ENCODE measurements at regions not wholly inside any gene's neighbourhood (a gene's known extent, or its start where the extent isn't known, plus 50 kb on each side); places are given as distances from the start of the nearest gene placed in this dataset.

DNA sequence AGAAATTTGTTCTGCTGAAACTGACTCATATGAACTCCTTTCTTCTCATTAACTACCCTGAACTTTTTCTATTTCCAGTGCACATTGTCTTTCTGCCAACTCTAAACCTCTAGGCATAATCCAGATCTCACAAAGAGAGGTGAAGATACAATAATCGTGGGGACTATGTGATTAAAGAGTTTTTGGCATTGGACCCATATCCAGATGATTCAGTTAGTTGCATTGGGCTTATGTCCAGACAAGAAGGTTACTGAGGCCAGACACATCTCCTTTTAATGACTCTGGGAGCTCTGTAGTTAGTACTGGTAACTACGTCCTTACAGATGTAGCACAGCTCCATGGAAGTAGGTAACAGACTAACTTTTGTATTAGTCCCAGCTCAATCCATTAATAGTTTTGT, 273.0 kb downstream of the CASP12 start:
- no peak overlapping the region for H3K23ac ChIP-seq (ENCODE audit: low read depth, low read length)
- no peaks in the 10 kb centered on the region for H4K20me1 ChIP-seq (ENCODE audit: insufficient read depth, low read length)
- H4K91ac ChIP-seq (ENCODE audit: insufficient read depth, low read depth, low read length), result no peak overlapping the region
- no peak overlapping the region; the same call in 1 of the 2 replicates for H3K14ac ChIP-seq (replicated peaks; ENCODE audit: low read depth, low read length)
- H4K5ac ChIP-seq (ENCODE audit: low read depth, low read length), result no peak overlapping the region
- H3K9me1 ChIP-seq (ENCODE audit: insufficient read depth, low read length), result no peaks in the 10 kb centered on the region
- intact Hi-C loops (cut with micrococcal nuclease) (no loop called here), in situ Hi-C loops (cut with MboI; ENCODE audit: low sequenced_read_pairs) (no loop called here), dilution Hi-C loops (cut with HindIII; ENCODE audit: low sequenced_read_pairs, unreplicated experiment) (no loop called here)
- no peak overlapping the region for H2BK5ac ChIP-seq (ENCODE audit: low read depth, low read length, poor library complexity, severe bottlenecking)
- H2BK120ac ChIP-seq (ENCODE audit: low read depth, low read length), result peak overlapping the region; percentile 19; the same call in 1 of the 2 replicates
- H3K27me3 ChIP-seq (ENCODE audit: control insufficient read depth, insufficient read depth, low read length), result no peaks in the 10 kb centered on the region
- no peak overlapping the region for H3K4me2 ChIP-seq (ENCODE audit: low read depth, low read length)
- H2AFZ ChIP-seq (replicated peaks; ENCODE audit: low read length, poor library complexity), result no peak overlapping the region
- no peak overlapping the region for H3K27ac ChIP-seq (ENCODE audit: insufficient read depth, low read length)
- no peak overlapping the region for H3K4me3 ChIP-seq (ENCODE audit: insufficient read depth, low read depth, low read length)
- peak overlapping the region; percentile 55; the same call in 1 of the 2 replicates for H2BK20ac ChIP-seq (ENCODE audit: low read depth, low read length)
- TF ChIP-seq NFE2L2 (IDR thresholded peaks at IDR 0.05; ENCODE audit: low read depth, low read length), result no peak
- TF ChIP-seq CHD1 (IDR thresholded peaks at IDR 0.05; ENCODE audit: low read depth, low read length), result no peak
- TF ChIP-seq RFX5 (IDR thresholded peaks at IDR 0.05; ENCODE audit: low read depth, low read length), result no peak
- no peak for TF ChIP-seq USF2 (IDR thresholded peaks at IDR 0.05; ENCODE audit: low read depth, low read length)
- TF ChIP-seq FOS (IDR thresholded peaks at IDR 0.05; ENCODE audit: low read depth, low read length), result no peak
- TF ChIP-seq SMC3 (IDR thresholded peaks at IDR 0.05; ENCODE audit: low read depth, low read length), result no peak
- TF ChIP-seq RAD21 (IDR thresholded peaks at IDR 0.05; ENCODE audit: low read length), result no peak
- TF ChIP-seq, protein P1, sequence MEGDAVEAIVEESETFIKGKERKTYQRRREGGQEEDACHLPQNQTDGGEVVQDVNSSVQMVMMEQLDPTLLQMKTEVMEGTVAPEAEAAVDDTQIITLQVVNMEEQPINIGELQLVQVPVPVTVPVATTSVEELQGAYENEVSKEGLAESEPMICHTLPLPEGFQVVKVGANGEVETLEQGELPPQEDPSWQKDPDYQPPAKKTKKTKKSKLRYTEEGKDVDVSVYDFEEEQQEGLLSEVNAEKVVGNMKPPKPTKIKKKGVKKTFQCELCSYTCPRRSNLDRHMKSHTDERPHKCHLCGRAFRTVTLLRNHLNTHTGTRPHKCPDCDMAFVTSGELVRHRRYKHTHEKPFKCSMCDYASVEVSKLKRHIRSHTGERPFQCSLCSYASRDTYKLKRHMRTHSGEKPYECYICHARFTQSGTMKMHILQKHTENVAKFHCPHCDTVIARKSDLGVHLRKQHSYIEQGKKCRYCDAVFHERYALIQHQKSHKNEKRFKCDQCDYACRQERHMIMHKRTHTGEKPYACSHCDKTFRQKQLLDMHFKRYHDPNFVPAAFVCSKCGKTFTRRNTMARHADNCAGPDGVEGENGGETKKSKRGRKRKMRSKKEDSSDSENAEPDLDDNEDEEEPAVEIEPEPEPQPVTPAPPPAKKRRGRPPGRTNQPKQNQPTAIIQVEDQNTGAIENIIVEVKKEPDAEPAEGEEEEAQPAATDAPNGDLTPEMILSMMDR (conservative IDR thresholded peaks at IDR 0.05; ENCODE audit: low read depth, low read length), result no peak
- no peak for TF ChIP-seq MXI1 (IDR thresholded peaks at IDR 0.05; ENCODE audit: borderline replicate concordance, low read depth, low read length)
- TF ChIP-seq MAZ (IDR thresholded peaks at IDR 0.05; ENCODE audit: borderline replicate concordance, low read depth, low read length), result no peak
- DNase-seq, result peak; percentile 41
- H3K9ac ChIP-seq (ENCODE audit: low read depth, low read length), result no peak overlapping the region
- no peak for ATAC-seq (ENCODE audit: low read depth)
- 0 out of 3 replicates have a peak overlapping the region, but pooled peaks have one; percentile 34 for H2BK15ac ChIP-seq (ENCODE audit: low read depth, low read length)
- H3K56ac ChIP-seq (ENCODE audit: extremely low read depth, insufficient read depth, low read length), result no peak overlapping the region
- H2AK9ac ChIP-seq (replicated peaks; ENCODE audit: low read depth, low read length, poor library complexity), result no peak overlapping the region
- POLR2A ChIA-PET (ENCODE audit: unreplicated experiment), result no interaction called here
- no peak overlapping the region for H3K18ac ChIP-seq (ENCODE audit: low read depth, low read length)
- no peaks in the 10 kb centered on the region for H3K9me3 ChIP-seq (ENCODE audit: control insufficient read depth, insufficient read depth, low read length)
- no peaks in the 10 kb centered on the region for H3K79me1 ChIP-seq (ENCODE audit: low read depth in 1 of 2, low read length in 2 of 2)
- H2AK5ac ChIP-seq (ENCODE audit: low read depth, low read length), result no peak overlapping the region
- no peak overlapping the region for H3K4ac ChIP-seq (ENCODE audit: low read depth, low read length)
- no TSS peak for BruUV-seq (replicated peaks)
- WGBS, 2 experiments (ENCODE audit: extremely low coverage in 2 of 2, insufficient read length in 1 of 2), result no CpG with 5 or more reads among the region's 2 CpGs
- CTCF ChIA-PET, result no interaction called here
- H4K8ac ChIP-seq (ENCODE audit: low read depth in 2 of 2, low read length in 2 of 2), result peak overlapping the region in 1 of 2 experiments; percentile 8; a peak in 1 of 4 replicates
- H3K4me1 ChIP-seq (ENCODE audit: control insufficient read depth, insufficient read depth, low read length), result peaks cover 3% of the 10 kb centered on the region
- no peaks in the 10 kb centered on the region for H3K36me3 ChIP-seq (ENCODE audit: control insufficient read depth, insufficient read depth, low read length)

Measured in IMR-90 (cell line).